ENCODE measurements at regions not wholly inside any gene's neighbourhood (a gene's known extent, or its start where the extent isn't known, plus 50 kb on each side); places are given as distances from the start of the nearest gene placed in this dataset.

DNA sequence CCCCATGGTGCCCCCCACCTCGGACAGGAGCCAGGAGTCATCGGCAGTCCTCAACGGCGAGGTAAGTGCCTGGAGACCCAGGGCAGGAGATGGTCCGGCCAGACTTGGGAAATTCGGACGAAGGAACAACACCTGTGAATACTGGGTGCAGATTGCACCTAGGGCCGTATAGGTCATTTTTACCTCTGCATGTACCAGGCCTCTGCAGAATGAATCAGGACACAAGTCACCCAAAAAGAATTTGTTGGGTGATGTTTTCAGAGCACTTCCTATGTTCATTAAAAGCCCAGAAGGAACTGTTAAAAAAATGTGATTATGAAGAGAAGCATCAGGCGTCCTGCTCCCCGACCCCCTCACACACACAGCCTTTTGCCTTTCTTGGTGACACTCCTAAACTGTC is 93.9 kb downstream of the C11orf91 start:
- under 1% methylated on average over 10 of the region's 10 CpGs for WGBS (ENCODE audit: insufficient coverage, low coverage, missing lambda C conversion rate)
- intact Hi-C loops (cut with micrococcal nuclease) (no loop called here), in situ Hi-C loops (cut with MboI) (no loop called here)
- ATAC-seq (no peak), FAIRE-seq (no peak), DNase-seq (ENCODE audit: extremely low read depth in 1 of 4, low spot score in 3 of 4) (no peak)
- Histone ChIP-seq H3K4me3 (no peak overlapping the region), H3K27ac (ENCODE audit: extremely low read depth, low read depth, low read length) (no peak overlapping the region), H3K9me3 (replicated peaks; ENCODE audit: control insufficient read depth, insufficient read depth, low read depth, low read length) (no peaks in the 10 kb centered on the region), H3K27me3 (ENCODE audit: control insufficient read depth in 2 of 2, insufficient read depth in 2 of 2, low read length in 2 of 2) (peaks cover 9 to 20% of the 10 kb centered on the region in 2 experiments; a peak in 3 of 5 replicates), H4K20me1 (replicated peaks; ENCODE audit: control insufficient read depth, insufficient read depth, low read length) (no peaks in the 10 kb centered on the region), H3K4me2 (ENCODE audit: insufficient read depth, low read length) (no peak overlapping the region), H3K36me3 (ENCODE audit: control insufficient read depth, insufficient read depth, low read length) (no peaks in the 10 kb centered on the region), H2AFZ (ENCODE audit: low read depth, low read length) (no peak overlapping the region), H3K9me1 (ENCODE audit: control insufficient read depth, insufficient read depth, low read length) (no peaks in the 10 kb centered on the region), H3K4me1 (replicated peaks in 1 of 2; ENCODE audit: control insufficient read depth in 2 of 2, insufficient read depth in 2 of 2, low read length in 2 of 2) (no peaks in the 10 kb centered on the region), H3K9ac (ENCODE audit: insufficient read depth in 1 of 2, low read depth in 2 of 2, low read length in 2 of 2) (no peak overlapping the region), H3K79me2 (ENCODE audit: control insufficient read depth, insufficient read depth, low read length) (no peaks in the 10 kb centered on the region)
- no TSS peak for BruUV-seq (replicated peaks)
- POLR2A ChIA-PET, result interaction anchor here (0.9 kb wide), 1 partner anchor 8 kb away, joined by 3 read pairs; no protein-coding TSS in a partner anchor
- CTCF ChIA-PET (ENCODE audit: low intra/inter-chr PET ratio), result no interaction called here
- TF ChIP-seq CBX3 (IDR thresholded peaks at IDR 0.05; ENCODE audit: borderline replicate concordance in 1 of 2, low read length in 2 of 2) (no peak), FOXK1 (CRISPR knock-in tag; IDR thresholded peaks at IDR 0.05; ENCODE audit: borderline replicate concordance) (no peak), HOXB6 (CRISPR knock-in tag; IDR thresholded peaks at IDR 0.05; ENCODE audit: borderline replicate concordance) (no peak), MAFG (tag; conservative IDR thresholded peaks at IDR 0.05) (no peak)

DNA sequence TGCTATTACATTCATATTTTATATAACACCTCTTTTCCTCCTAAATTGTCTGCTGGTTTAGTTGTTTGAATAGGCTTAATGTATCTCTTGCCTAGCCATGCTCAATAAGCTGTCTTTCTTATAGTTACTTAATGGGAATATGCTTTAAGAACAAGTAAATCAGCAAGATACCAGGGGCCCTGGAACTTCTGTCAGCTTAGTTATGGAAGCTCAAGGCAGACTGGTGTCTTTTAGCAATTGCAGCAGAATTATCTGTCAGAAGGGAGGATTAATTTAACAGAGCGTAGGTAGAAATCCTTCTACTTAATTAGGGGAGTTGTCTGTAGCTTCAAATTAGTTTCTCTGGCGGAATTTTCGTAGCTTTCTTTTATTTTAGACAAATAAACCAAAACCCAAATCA is 94.9 kb downstream of the C11orf91 start:
- intact Hi-C loops (cut with micrococcal nuclease), result no loop called here
- FAIRE-seq (no peak), ATAC-seq (no peak), DNase-seq (ENCODE audit: extremely low read depth in 1 of 4, low spot score in 3 of 4) (no peak)
- no peak overlapping the region for H3K4me2 ChIP-seq (ENCODE audit: insufficient read depth, low read length)
- H3K9ac ChIP-seq (ENCODE audit: insufficient read depth in 1 of 2, low read depth in 2 of 2, low read length in 2 of 2), result no peak overlapping the region
- no peak overlapping the region for H2AFZ ChIP-seq (ENCODE audit: low read depth, low read length)
- BruUV-seq (replicated peaks), result no TSS peak
- no peak overlapping the region for H3K27ac ChIP-seq (ENCODE audit: extremely low read depth, low read depth, low read length)
- TF ChIP-seq YBX1 (IDR thresholded peaks at IDR 0.05) (no peak), ZNF699 (CRISPR knock-in tag; IDR thresholded peaks at IDR 0.05; ENCODE audit: insufficient replicate concordance) (no peak)
- H4K20me1 ChIP-seq (replicated peaks; ENCODE audit: control insufficient read depth, insufficient read depth, low read length), result no peaks in the 10 kb centered on the region
- no peaks in the 10 kb centered on the region for H3K9me3 ChIP-seq (replicated peaks; ENCODE audit: control insufficient read depth, insufficient read depth, low read depth, low read length)
- in situ Hi-C loops (cut with MboI), result no loop called here
- no peaks in the 10 kb centered on the region for H3K79me2 ChIP-seq (ENCODE audit: control insufficient read depth, insufficient read depth, low read length)
- 0% methylated on average over 3 of the region's 3 CpGs for WGBS (ENCODE audit: insufficient coverage, low coverage, missing lambda C conversion rate)
- H3K36me3 ChIP-seq (ENCODE audit: control insufficient read depth, insufficient read depth, low read length), result no peaks in the 10 kb centered on the region
- ChIA-PET CTCF (ENCODE audit: low intra/inter-chr PET ratio) (no interaction called here), POLR2A (interaction anchor here (0.6 to 0.9 kb wide), 2 partner anchors 9 to 53 kb away, joined by 3 read pairs; no protein-coding TSS in a partner anchor)
- H3K9me1 ChIP-seq (ENCODE audit: control insufficient read depth, insufficient read depth, low read length), result no peaks in the 10 kb centered on the region
- H3K4me1 ChIP-seq (replicated peaks in 1 of 2; ENCODE audit: control insufficient read depth in 2 of 2, insufficient read depth in 2 of 2, low read length in 2 of 2), result no peaks in the 10 kb centered on the region
- no peak overlapping the region for H3K4me3 ChIP-seq
- H3K27me3 ChIP-seq (ENCODE audit: control insufficient read depth in 2 of 2, insufficient read depth in 2 of 2, low read length in 2 of 2), result peaks cover 9 to 17% of the 10 kb centered on the region in 2 experiments; a peak in 3 of 5 replicates

All from K562 (cell line).